Esophagus muscularis mucosa (tissue), 3 donors: ENCODE measurements at regions not wholly inside any gene's neighbourhood (a gene's known extent, or its start where the extent isn't known, plus 50 kb on each side); places are given as distances from the start of the nearest gene placed in this dataset.

ENCODE experiments used
- CTCF ChIP-seq, 3 experiments: fragments of 200-600 bp in 2 of 3; fragments of 450-650 bp in 1 of 3; sonication (generic) in 2 of 3; IDR thresholded peaks; one replicate each; pipeline ENCODE4 v1.5.1; 2017 to 2019; ENCODE audit warnings: antibody characterized with exemption in 3 of 3, mild to moderate bottlenecking in 2 of 3, moderate library complexity in 1 of 3
- POLR2A ChIP-seq: fragments of 450-650 bp; IDR thresholded peaks from one replicate; pipeline ENCODE4 v1.6.1; 2017; ENCODE audit warnings: antibody characterized with exemption, moderate library complexity, mild to moderate bottlenecking, low read depth

- no peak for TF ChIP-seq CTCF (IDR thresholded peaks at IDR 0.05)
- TF ChIP-seq POLR2A = no peak
These were observed 68.3 kb upstream of the ZCCHC2 start for GRCh38 chr18:62454527-62454926.
